Hepatocyte (in vitro differentiated cells): ENCODE measurements at regions not wholly inside any gene's neighbourhood (a gene's known extent, or its start where the extent isn't known, plus 50 kb on each side); places are given as distances from the start of the nearest gene placed in this dataset.

Experiments
- DNase-seq: peaks from one replicate; pipeline ENCODE4 v3.0.0-alpha.2; 2016; ENCODE audit warnings: low spot score
- H2AFZ ChIP-seq: fragments of 200-600 bp; sonication (generic); 2 replicates; pipeline ENCODE4 v1.6.0; 2016; ENCODE audit warnings: antibody characterized with exemption, mild to moderate bottlenecking
- H3K27ac ChIP-seq: fragments of 200-600 bp; sonication (generic); 2 replicates; pipeline ENCODE4 v1.5.1; 2016; ENCODE audit warnings: mild to moderate bottlenecking
- H3K27me3 ChIP-seq: fragments of 200-600 bp; sonication (generic); 2 replicates; pipeline ENCODE4 v1.6.1; 2016
- H3K36me3 ChIP-seq: fragments of 200-600 bp; sonication (generic); replicated peaks from 2 replicates; pipeline ENCODE4 v1.5.1; 2016; ENCODE audit warnings: low read depth; ENCODE audit not compliant: insufficient read depth
- H3K4me1 ChIP-seq: fragments of 200-600 bp; sonication (generic); 2 replicates; pipeline ENCODE4 v1.5.1; 2016; ENCODE audit warnings: mild to moderate bottlenecking, moderate library complexity; ENCODE audit not compliant: insufficient read depth
- H3K4me2 ChIP-seq: fragments of 200-600 bp; sonication (generic); 2 replicates; pipeline ENCODE4 v1.6.0; 2016
- H3K4me3 ChIP-seq: fragments of 200-600 bp; sonication (generic); 2 replicates; pipeline ENCODE4 v1.5.1; 2016; ENCODE audit warnings: mild to moderate bottlenecking
- H3K79me2 ChIP-seq: fragments of 200-600 bp; sonication (generic); 2 replicates; pipeline ENCODE4 v1.6.0; 2017; ENCODE audit warnings: mild to moderate bottlenecking
- H3K9me2 ChIP-seq: fragments of 200-600 bp; sonication (generic); replicated peaks from 2 replicates; pipeline ENCODE4 v1.6.0; 2017; ENCODE audit warnings: mild to moderate bottlenecking; ENCODE audit not compliant: insufficient read depth
- H3K9me3 ChIP-seq: fragments of 200-600 bp; sonication (generic); 2 replicates; pipeline ENCODE4 v1.5.1; 2016; ENCODE audit warnings: low read depth, mild to moderate bottlenecking
- H4K20me1 ChIP-seq: fragments of 200-600 bp; sonication (generic); 2 replicates; pipeline ENCODE4 v1.6.0; 2016; ENCODE audit warnings: mild to moderate bottlenecking; ENCODE audit not compliant: insufficient read depth, poor library complexity, severe bottlenecking
- CTCF ChIP-seq: fragments of 200-600 bp; sonication (generic); IDR thresholded peaks from 2 replicates; pipeline ENCODE4 v1.5.1; 2016; ENCODE audit warnings: antibody characterized with exemption, mild to moderate bottlenecking; ENCODE audit not compliant: poor library complexity
- EZH2 ChIP-seq: fragments of 200-600 bp; sonication (generic); IDR thresholded peaks from 2 replicates; pipeline ENCODE4 v1.6.1; 2016; ENCODE audit warnings: antibody characterized with exemption, mild to moderate bottlenecking, borderline replicate concordance
- EZH2phosphoT487 ChIP-seq: fragments of 200-600 bp; sonication (generic); IDR thresholded peaks from one replicate; pipeline ENCODE4 v1.6.1; 2018; ENCODE audit warnings: antibody characterized with exemption, mild to moderate bottlenecking, low read depth, moderate library complexity; ENCODE audit not compliant: unreplicated experiment, severe bottlenecking
- WGBS: methylation state at CpG from one replicate; pipeline ENCODE4 v1.1.6; 2016; ENCODE audit warnings: low lambda C conversion rate; ENCODE audit errors: missing lambda C conversion rate; 5-methylcytosine and 5-hydroxymethylcytosine counted together

- Histone ChIP-seq H3K9me3 (no peaks in the 10 kb centered on the region), H3K9me2 (no peaks in the 10 kb centered on the region), H2AFZ (no peak overlapping the region), H3K4me2 (no peak overlapping the region), H3K27me3 (no peaks in the 10 kb centered on the region), H3K36me3 (no peaks in the 10 kb centered on the region), H3K79me2 (no peaks in the 10 kb centered on the region), H3K4me1 (no peaks in the 10 kb centered on the region), H3K4me3 (no peak overlapping the region), H4K20me1 (no peaks in the 10 kb centered on the region), H3K27ac (no peak overlapping the region)
- no peak for DNase-seq
- TF ChIP-seq EZH2 (no peak), CTCF (no peak), EZH2phosphoT487 (no peak)
- 96% methylated on average over 1 of the region's 1 CpG for WGBS
Observed at GRCh38 chr19:28988066-28988465, 224.9 kb downstream of the UQCRFS1 start.

DNA sequence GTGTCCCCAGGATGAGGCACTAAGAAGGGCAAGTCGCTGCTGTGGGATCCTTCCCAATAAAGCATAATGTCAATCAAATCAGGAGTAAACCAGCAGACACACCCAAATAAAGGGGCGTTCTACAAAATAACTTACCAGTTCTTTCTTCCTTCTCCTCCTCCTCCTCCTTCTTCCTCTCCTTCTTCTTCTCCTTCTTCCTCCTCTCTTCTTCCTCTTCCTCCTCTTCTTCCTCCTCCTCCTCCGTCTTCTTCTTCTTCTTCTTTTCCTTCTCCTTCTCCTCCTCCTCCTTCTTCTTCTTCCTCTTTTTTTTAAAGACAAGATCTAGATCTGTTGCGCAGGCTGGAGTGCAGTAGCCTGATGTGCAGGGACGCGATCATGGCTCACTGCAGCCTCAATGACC is 225.8 kb downstream of the UQCRFS1 start:
- no peaks in the 10 kb centered on the region for H3K9me2 ChIP-seq
- H3K4me2 ChIP-seq: no peak overlapping the region
- H3K27me3 ChIP-seq: no peaks in the 10 kb centered on the region
- no peak overlapping the region for H3K27ac ChIP-seq
- H4K20me1 ChIP-seq: no peaks in the 10 kb centered on the region
- H3K79me2 ChIP-seq: no peaks in the 10 kb centered on the region
- no peak overlapping the region for H2AFZ ChIP-seq
- no peaks in the 10 kb centered on the region for H3K9me3 ChIP-seq
- H3K4me1 ChIP-seq: no peaks in the 10 kb centered on the region
- no peak overlapping the region for H3K4me3 ChIP-seq
- no peak for DNase-seq
- TF ChIP-seq EZH2phosphoT487 (no peak), EZH2 (no peak), CTCF (no peak)
- WGBS: 75% methylated on average over 6 of the region's 6 CpGs
- H3K36me3 ChIP-seq: no peaks in the 10 kb centered on the region

DNA sequence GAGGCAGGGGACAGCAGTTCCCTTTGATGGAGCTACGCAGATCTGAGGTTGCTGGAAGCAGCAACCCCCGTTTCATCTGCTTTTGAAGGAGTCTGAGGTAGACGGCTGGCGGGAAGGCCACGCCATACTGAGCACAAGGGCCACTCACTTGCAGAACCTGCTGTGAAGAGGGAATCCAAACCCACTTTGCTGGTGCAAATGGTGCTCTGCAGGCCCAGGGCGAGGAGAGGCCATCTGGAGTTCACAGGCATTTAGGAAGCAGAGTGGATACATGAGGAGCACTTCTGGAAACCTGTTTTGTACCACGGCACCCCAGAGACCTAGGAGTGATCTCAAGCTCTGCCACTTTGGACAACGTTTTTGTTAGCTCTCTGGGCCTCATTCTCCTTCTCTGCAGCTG is 227.8 kb downstream of the UQCRFS1 start:
- no peaks in the 10 kb centered on the region for H3K36me3 ChIP-seq
- H3K9me3 ChIP-seq: no peaks in the 10 kb centered on the region
- TF ChIP-seq CTCF (no peak), EZH2 (no peak)
- no peaks in the 10 kb centered on the region for H3K27me3 ChIP-seq
- 79% methylated on average over 8 of the region's 8 CpGs for WGBS
- H4K20me1 ChIP-seq: no peaks in the 10 kb centered on the region
- no peaks in the 10 kb centered on the region for H3K79me2 ChIP-seq
- H3K9me2 ChIP-seq: no peaks in the 10 kb centered on the region
- DNase-seq: no peak
- H3K4me3 ChIP-seq: no peak overlapping the region
- H3K4me1 ChIP-seq: no peaks in the 10 kb centered on the region
- H3K27ac ChIP-seq: no peak overlapping the region
- H3K4me2 ChIP-seq: no peak overlapping the region
- no peak overlapping the region for H2AFZ ChIP-seq

DNA sequence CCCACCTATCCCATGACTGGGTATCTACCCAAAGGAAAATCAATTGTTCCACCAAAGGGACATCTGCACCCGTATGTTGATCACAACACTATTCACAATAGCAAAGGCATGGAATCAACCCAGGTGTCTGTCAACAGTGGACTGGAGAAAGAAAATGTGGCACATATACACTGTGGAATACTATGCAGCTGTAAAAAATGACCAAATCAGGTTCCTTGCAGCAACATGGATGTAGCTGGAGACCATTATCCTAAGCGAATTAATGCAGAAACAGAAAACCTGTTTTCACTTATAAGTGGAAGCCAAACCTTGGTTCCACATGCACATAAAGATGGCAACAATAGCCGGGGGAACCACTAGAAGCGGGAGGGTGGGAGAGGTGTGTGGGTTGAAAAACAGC is 228.6 kb downstream of the UQCRFS1 start:
- no peak overlapping the region for H3K4me2 ChIP-seq
- H3K4me3 ChIP-seq: no peak overlapping the region
- H3K36me3 ChIP-seq: no peaks in the 10 kb centered on the region
- no peaks in the 10 kb centered on the region for H3K27me3 ChIP-seq
- H3K27ac ChIP-seq: no peak overlapping the region
- no peaks in the 10 kb centered on the region for H3K9me2 ChIP-seq
- 89% methylated on average over 4 of the region's 4 CpGs for WGBS
- H2AFZ ChIP-seq: no peak overlapping the region
- no peak for DNase-seq
- TF ChIP-seq EZH2 (no peak), EZH2phosphoT487 (no peak), CTCF (no peak)
- H3K79me2 ChIP-seq: no peaks in the 10 kb centered on the region
- no peaks in the 10 kb centered on the region for H4K20me1 ChIP-seq
- H3K4me1 ChIP-seq: no peaks in the 10 kb centered on the region
- no peaks in the 10 kb centered on the region for H3K9me3 ChIP-seq
